ENCODE measurements at regions not wholly inside any gene's neighbourhood (a gene's known extent, or its start where the extent isn't known, plus 50 kb on each side); places are given as distances from the start of the nearest gene placed in this dataset.

GRCh38 chr22:47624252-47625012, 862.0 kb downstream of the TBC1D22A start:
- no peak overlapping the region for H3K4me3 ChIP-seq (ENCODE audit: low read depth, low read length)
- TF ChIP-seq MAX (IDR thresholded peaks at IDR 0.05; ENCODE audit: low read depth, low read length): no peak
- TF ChIP-seq POLR2A (IDR thresholded peaks at IDR 0.05; ENCODE audit: extremely low read depth, insufficient read length): no peak
- no peak for TF ChIP-seq MYC (IDR thresholded peaks at IDR 0.05; ENCODE audit: low read depth, low read length)
- no peak for TF ChIP-seq CTCF (IDR thresholded peaks at IDR 0.05; ENCODE audit: low read depth, low read length)
- DNase-seq (ENCODE audit: low read depth): no peak

DNA sequence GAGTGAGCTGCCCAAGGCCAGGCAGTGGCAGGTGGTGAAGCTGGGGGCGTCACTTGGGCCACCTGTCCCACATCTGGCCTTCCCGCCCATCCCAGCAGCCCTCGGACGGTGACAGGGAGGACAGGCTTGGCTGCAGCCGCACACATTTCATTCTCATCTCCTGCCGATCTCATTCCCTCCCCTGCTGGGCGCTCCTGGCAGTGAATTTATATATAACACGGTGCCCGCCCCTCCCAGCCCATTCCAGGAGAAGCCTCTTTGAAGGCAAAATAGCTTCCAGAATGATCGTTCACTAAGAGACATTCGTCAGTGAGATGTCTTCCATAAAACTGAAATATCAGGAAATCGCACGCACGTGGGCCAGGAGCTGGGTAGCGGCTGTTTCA, 861.3 kb downstream of the TBC1D22A start:
- no peak overlapping the region for H3K4me3 ChIP-seq (ENCODE audit: low read depth, low read length)
- TF ChIP-seq MAX (IDR thresholded peaks at IDR 0.05; ENCODE audit: low read depth, low read length) (no peak), CTCF (IDR thresholded peaks at IDR 0.05; ENCODE audit: low read depth, low read length) (no peak), POLR2A (IDR thresholded peaks at IDR 0.05; ENCODE audit: extremely low read depth, insufficient read length) (no peak), MYC (IDR thresholded peaks at IDR 0.05; ENCODE audit: low read depth, low read length) (no peak)
- no peak for DNase-seq (ENCODE audit: low read depth)

DNA sequence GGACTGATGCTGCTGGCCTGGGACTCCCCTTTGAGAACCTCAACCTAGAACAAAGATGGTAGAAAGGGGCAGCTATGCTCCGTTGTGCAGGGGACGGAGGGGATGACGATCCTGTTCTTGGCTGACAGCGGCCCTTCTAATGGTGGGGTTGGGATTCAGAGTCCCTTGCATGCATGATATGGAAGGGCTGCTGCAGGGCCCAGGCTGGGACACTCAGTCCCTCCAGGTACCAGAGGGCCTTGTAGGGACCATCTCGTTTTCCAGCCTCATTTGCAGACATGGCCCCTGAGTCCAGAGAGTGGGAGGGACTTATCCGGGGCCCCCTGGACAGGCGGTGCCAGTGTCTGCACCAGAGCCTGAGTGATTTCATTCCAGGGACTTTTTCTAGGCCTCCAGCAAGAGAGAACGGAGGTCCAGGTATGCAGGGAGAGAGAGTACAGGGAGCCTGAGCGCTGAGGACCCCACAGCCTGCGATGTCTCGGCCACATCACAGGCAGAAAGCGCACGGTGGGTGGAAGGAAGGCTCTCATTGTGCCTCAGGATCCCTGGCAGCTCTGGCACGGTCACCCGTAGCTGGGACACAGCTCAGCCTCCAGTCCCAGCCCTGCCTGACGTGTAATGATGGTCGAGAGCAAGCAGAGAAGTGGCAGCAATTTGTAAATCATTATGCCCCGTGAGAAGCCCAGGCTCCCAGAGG, 860.8 kb downstream of the TBC1D22A start:
- TF ChIP-seq MYC (IDR thresholded peaks at IDR 0.05; ENCODE audit: low read depth, low read length): no peak
- DNase-seq (ENCODE audit: low read depth): no peak
- no peak overlapping the region for H3K4me3 ChIP-seq (ENCODE audit: low read depth, low read length)

- TF ChIP-seq POLR2A (IDR thresholded peaks at IDR 0.05; ENCODE audit: extremely low read depth, insufficient read length): no peak
- TF ChIP-seq MYC (IDR thresholded peaks at IDR 0.05; ENCODE audit: low read depth, low read length): no peak
- TF ChIP-seq MAX (IDR thresholded peaks at IDR 0.05; ENCODE audit: low read depth, low read length): no peak
- no peak for TF ChIP-seq CTCF (IDR thresholded peaks at IDR 0.05; ENCODE audit: low read depth, low read length)
- DNase-seq (ENCODE audit: low read depth): no peak
- H3K4me3 ChIP-seq (ENCODE audit: low read depth, low read length): no peak overlapping the region
Observed at GRCh38 chr22:47622541-47622940, 860.1 kb downstream of the TBC1D22A start.

DNA sequence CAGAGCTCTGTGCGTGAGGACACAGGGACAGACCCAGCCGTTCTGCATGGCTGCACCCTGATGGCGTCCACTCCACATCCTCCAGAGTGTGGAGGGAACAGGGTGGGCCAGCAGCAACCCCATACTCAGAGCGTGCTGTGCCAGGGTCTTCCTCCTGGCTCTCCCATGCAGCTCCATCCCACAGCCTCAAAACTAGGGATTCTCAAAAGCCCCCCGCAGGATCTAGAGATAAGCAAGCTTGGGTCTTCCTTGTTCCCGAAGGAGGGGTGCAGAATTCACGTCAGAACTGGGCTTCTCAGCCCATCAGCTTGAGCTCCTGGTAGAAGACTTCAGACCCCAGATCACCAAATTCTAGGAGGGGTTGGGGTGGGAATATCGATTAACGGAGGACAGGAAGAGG, 858.8 kb downstream of the TBC1D22A start:
- no peak for DNase-seq (ENCODE audit: low read depth)
- no peak for TF ChIP-seq CTCF (IDR thresholded peaks at IDR 0.05; ENCODE audit: low read depth, low read length)
- TF ChIP-seq MYC (IDR thresholded peaks at IDR 0.05; ENCODE audit: low read depth, low read length): no peak
- no peak for TF ChIP-seq POLR2A (IDR thresholded peaks at IDR 0.05; ENCODE audit: extremely low read depth, insufficient read length)
- no peak for TF ChIP-seq MAX (IDR thresholded peaks at IDR 0.05; ENCODE audit: low read depth, low read length)
- H3K4me3 ChIP-seq (ENCODE audit: low read depth, low read length): no peak overlapping the region

DNA sequence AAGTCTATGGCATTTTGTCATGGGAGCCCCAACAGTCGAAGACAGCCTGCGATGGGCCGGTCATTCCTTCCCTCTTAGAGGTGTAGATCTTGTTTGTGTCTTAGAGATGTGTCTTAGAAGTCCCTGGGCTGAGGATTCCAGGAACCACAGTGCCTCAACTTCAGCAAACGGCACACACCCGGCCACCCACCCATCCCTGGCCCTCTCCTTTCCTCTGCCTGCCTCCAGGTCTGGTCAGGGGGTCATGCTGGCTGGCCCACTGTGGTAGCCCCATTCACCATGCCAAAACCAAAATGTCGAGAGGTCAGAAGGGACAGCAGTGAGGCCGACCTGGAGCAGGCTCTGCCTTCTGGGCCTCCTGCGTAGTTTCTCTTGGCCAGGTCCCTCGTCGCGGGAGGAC, 857.9 kb downstream of the TBC1D22A start:
- DNase-seq (ENCODE audit: low read depth): no peak
- TF ChIP-seq POLR2A (IDR thresholded peaks at IDR 0.05; ENCODE audit: extremely low read depth, insufficient read length) (no peak), MAX (IDR thresholded peaks at IDR 0.05; ENCODE audit: low read depth, low read length) (no peak), CTCF (IDR thresholded peaks at IDR 0.05; ENCODE audit: low read depth, low read length) (no peak), MYC (IDR thresholded peaks at IDR 0.05; ENCODE audit: low read depth, low read length) (no peak)

More for the DNA sequence above, 857.9 kb downstream of the TBC1D22A start:
- no peak overlapping the region for H3K4me3 ChIP-seq (ENCODE audit: low read depth, low read length)

Data from NB4 (cell line).